GM23248 (cell line): ENCODE measurements at regions not wholly inside any gene's neighbourhood (a gene's known extent, or its start where the extent isn't known, plus 50 kb on each side); places are given as distances from the start of the nearest gene placed in this dataset.

Experiments used
- DNase-seq: peaks from one replicate; pipeline ENCODE4 v3.0.0-alpha.2; 2015
- H2AFZ ChIP-seq: fragments of 200-600 bp; sonication (generic); 2 replicates; pipeline ENCODE4 v1.6.1; 2016; ENCODE audit warnings: antibody characterized with exemption
- H3F3A ChIP-seq: fragments of 200-600 bp; sonication (generic); 2 replicates; pipeline ENCODE4 v1.6.1; 2016; ENCODE audit warnings: mild to moderate bottlenecking, antibody characterized with exemption, mixed run types; ENCODE audit not compliant: insufficient read depth
- H3K27ac ChIP-seq: fragments of 200-600 bp; sonication (generic); 2 replicates; pipeline ENCODE4 v1.5.1; 2016; ENCODE audit warnings: mild to moderate bottlenecking
- H3K27me3 ChIP-seq: fragments of 200-600 bp; sonication (generic); replicated peaks from 2 replicates; pipeline ENCODE4 v1.6.1; 2016; ENCODE audit warnings: mild to moderate bottlenecking; ENCODE audit not compliant: insufficient read depth
- H3K36me3 ChIP-seq: fragments of 200-600 bp; sonication (generic); 2 replicates; pipeline ENCODE4 v1.6.1; 2016; ENCODE audit warnings: low read depth, mild to moderate bottlenecking
- H3K4me1 ChIP-seq: fragments of 200-600 bp; sonication (generic); 2 replicates; pipeline ENCODE4 v1.6.1; 2016; ENCODE audit warnings: mild to moderate bottlenecking; ENCODE audit not compliant: insufficient read depth
- H3K4me2 ChIP-seq: fragments of 200-600 bp; sonication (generic); one replicate; pipeline ENCODE4 v1.6.1; 2016; ENCODE audit warnings: mild to moderate bottlenecking; ENCODE audit not compliant: unreplicated experiment
- H3K4me3 ChIP-seq: fragments of 200-600 bp; sonication (generic); 2 replicates; pipeline ENCODE4 v1.5.1; 2016; ENCODE audit warnings: mild to moderate bottlenecking
- H3K79me2 ChIP-seq: fragments of 200-600 bp; sonication (generic); 2 replicates; pipeline ENCODE4 v1.6.1; 2016; ENCODE audit warnings: mild to moderate bottlenecking; ENCODE audit not compliant: insufficient read depth
- H3K9ac ChIP-seq: fragments of 200-600 bp; sonication (generic); 2 replicates; pipeline ENCODE4 v1.6.1; 2016; ENCODE audit warnings: mild to moderate bottlenecking
- H3K9me2 ChIP-seq: fragments of 200-600 bp; sonication (generic); 2 replicates; pipeline ENCODE4 v1.6.1; 2016; ENCODE audit warnings: mixed run types, mild to moderate bottlenecking, moderate library complexity; ENCODE audit not compliant: insufficient read depth
- H3K9me3 ChIP-seq: fragments of 200-600 bp; sonication (generic); one replicate; pipeline ENCODE4 v1.6.1; 2017; ENCODE audit warnings: low read depth
- H4K20me1 ChIP-seq: fragments of 200-600 bp; sonication (generic); 2 replicates; pipeline ENCODE4 v1.6.0; 2016; ENCODE audit not compliant: insufficient read depth
- EZH2 ChIP-seq: fragments of 200-600 bp; sonication (generic); IDR thresholded peaks from 2 replicates; pipeline ENCODE4 v1.6.1; 2018; ENCODE audit warnings: antibody characterized with exemption, mild to moderate bottlenecking; ENCODE audit not compliant: insufficient read depth, poor library complexity, severe bottlenecking
- EZH2phosphoT487 ChIP-seq: fragments of 200-600 bp; sonication (generic); IDR thresholded peaks from 2 replicates; pipeline ENCODE4 v1.6.1; 2018; ENCODE audit warnings: antibody characterized with exemption, moderate library complexity, mild to moderate bottlenecking, low read depth; ENCODE audit not compliant: insufficient read depth
- WGBS, 2 experiments: methylation state at CpG; one replicate each; pipeline ENCODE4 v1.1.6; 2015 to 2017; ENCODE audit warnings: low lambda C conversion rate in 2 of 2, low coverage in 1 of 2; ENCODE audit errors: missing lambda C conversion rate in 2 of 2; 5-methylcytosine and 5-hydroxymethylcytosine counted together
- in situ Hi-C: fragments of 300-500 bp; cut with MboI; formaldehyde crosslinking; loops from 2 replicates; pipeline ENCODE4 v1.15.0; 2020

DNA sequence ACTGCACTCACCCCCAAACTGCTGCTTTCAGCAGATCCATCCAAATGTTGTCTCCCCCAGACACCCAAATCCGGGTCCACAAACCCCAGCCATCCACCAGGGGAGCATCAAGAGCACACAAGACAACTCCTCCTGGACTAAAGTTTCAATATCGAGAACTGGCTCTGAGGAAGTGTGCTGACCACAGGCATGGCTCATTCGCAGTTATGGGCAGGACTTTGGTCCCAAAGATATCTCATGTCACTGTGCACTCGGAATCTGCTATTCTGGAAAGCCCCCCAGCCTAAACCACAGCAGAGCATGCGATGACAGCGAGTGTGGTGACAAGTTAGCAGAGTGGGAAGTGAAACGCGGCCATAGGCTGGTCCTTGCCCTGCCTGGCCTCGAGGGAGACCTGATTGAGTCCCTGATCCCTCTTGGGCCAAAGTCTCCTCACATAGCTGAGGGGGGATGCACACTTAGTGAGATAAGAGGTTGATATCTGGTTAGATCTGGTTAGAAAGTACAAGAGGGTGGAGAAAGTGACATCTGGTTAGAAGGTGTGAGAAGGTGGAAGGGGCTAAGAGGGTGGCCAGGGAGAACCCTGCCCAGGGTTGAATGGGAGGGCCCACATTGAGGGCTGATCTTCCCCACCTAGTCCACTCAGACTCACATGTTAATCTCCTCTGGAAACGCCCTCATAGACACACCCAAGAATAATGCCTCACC, 149.7 kb downstream of the MRPL14 start:
- H2AFZ ChIP-seq = no peak overlapping the region
- in situ Hi-C loops = no loop called here

DNA sequence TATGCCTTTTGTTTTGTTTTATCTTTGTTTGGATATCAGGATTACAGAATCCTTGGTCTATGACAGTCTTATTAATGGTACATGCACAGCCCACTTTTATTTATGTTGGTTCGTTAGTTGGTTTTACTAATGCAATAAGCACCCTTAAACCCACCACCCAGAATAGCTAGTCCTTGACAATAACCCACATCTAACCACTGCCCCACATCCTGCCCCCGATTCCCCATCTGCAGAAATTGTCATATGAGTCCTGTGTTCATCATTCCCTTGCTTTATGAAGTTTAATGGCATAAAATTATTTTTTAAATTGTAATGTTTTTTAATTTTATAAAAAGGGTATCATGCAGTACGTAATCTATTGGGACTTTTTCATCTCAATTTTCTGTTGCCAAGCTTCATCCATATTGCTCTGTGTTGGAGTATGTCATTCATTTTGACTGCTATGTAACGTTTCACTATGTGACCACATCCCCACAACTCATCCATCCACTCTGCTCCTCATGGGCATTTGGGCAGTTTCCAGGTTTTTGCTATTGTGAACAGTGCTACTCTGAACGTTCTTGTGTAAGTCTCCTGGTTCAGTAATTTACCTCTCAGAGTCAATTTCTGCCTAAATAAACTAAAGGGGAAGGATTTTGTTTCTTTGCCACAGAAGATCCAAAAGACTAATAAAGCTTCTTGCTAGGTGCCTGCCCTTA, 150.4 kb downstream of the MRPL14 start:
- no peak overlapping the region for H3K9ac ChIP-seq
- no peak overlapping the region for H3K4me3 ChIP-seq
- no peaks in the 10 kb centered on the region for H4K20me1 ChIP-seq
- no peak overlapping the region for H3K27ac ChIP-seq
- no peaks in the 10 kb centered on the region for H3K79me2 ChIP-seq
- no peak overlapping the region for H2AFZ ChIP-seq
- in situ Hi-C loops = no loop called here
- 77 to 79% methylated on average over 5 of the region's 5 CpGs for WGBS, 2 experiments
- H3K9me2 ChIP-seq = no peaks in the 10 kb centered on the region
- no peak for TF ChIP-seq EZH2
- no peak for TF ChIP-seq EZH2phosphoT487
- peaks cover 45% of the 10 kb centered on the region for H3K4me1 ChIP-seq
- DNase-seq = no peak
- no peaks in the 10 kb centered on the region for H3K27me3 ChIP-seq
- peaks cover 35% of the 10 kb centered on the region for H3F3A ChIP-seq
- no peaks in the 10 kb centered on the region for H3K9me3 ChIP-seq
- no peaks in the 10 kb centered on the region for H3K36me3 ChIP-seq
- no peak overlapping the region for H3K4me2 ChIP-seq

More for the DNA sequence above, 149.7 kb downstream of the MRPL14 start:
- no peaks in the 10 kb centered on the region for H3K9me3 ChIP-seq
- no peaks in the 10 kb centered on the region for H3K36me3 ChIP-seq
- H3K9ac ChIP-seq = no peak overlapping the region
- peaks cover 38% of the 10 kb centered on the region for H3K4me1 ChIP-seq
- no peak overlapping the region for H3K4me2 ChIP-seq
- WGBS, 2 experiments = 80 to 82% methylated on average over 10 of the region's 10 CpGs
- peaks cover 28% of the 10 kb centered on the region for H3F3A ChIP-seq
- TF ChIP-seq EZH2phosphoT487 (no peak), EZH2 (no peak)
- H3K27me3 ChIP-seq = no peaks in the 10 kb centered on the region
- no peak overlapping the region for H3K4me3 ChIP-seq
- H3K9me2 ChIP-seq = no peaks in the 10 kb centered on the region
- no peaks in the 10 kb centered on the region for H4K20me1 ChIP-seq
- H3K79me2 ChIP-seq = no peaks in the 10 kb centered on the region
- DNase-seq = no peak
- H3K27ac ChIP-seq = no peak overlapping the region

GRCh38 chr6:43974643-43975230, 152.5 kb downstream of the MRPL14 start:
- DNase-seq = no peak
- no peak overlapping the region for H3K9ac ChIP-seq
- 65 to 72% methylated on average over 3 of the region's 3 CpGs for WGBS, 2 experiments
- H3K4me1 ChIP-seq = peaks cover 52% of the 10 kb centered on the region
- TF ChIP-seq EZH2 (no peak), EZH2phosphoT487 (no peak)
- H3K4me2 ChIP-seq = no peak overlapping the region
- H3K27ac ChIP-seq = no peak overlapping the region
- in situ Hi-C loops = no loop called here
- H3K79me2 ChIP-seq = no peaks in the 10 kb centered on the region
- H3K27me3 ChIP-seq = no peaks in the 10 kb centered on the region
- no peak overlapping the region for H2AFZ ChIP-seq
- H3F3A ChIP-seq = peaks cover 37% of the 10 kb centered on the region
- H3K36me3 ChIP-seq = no peaks in the 10 kb centered on the region
- H3K4me3 ChIP-seq = no peak overlapping the region
- no peaks in the 10 kb centered on the region for H3K9me2 ChIP-seq
- no peaks in the 10 kb centered on the region for H4K20me1 ChIP-seq
- no peaks in the 10 kb centered on the region for H3K9me3 ChIP-seq

DNA sequence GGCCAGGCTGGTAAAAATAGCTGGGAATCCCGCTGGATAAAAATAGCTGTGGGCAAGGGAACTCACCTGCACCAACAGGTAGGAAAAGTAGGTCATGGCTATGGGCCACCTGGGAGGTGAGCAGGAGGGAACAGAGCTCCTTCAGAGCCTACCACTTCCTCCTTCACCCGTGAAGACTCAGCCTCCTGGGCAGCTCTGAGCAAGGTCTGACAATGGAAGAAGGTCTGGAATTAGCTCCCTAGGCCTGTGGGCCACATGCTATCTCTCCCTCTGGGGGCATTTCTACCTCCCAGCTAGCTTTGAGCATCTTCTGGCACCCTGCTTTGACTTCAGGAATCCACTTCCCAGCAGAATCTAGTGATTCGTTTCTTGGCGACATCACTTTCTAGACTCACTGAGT, 153.9 kb downstream of the MRPL14 start:
- Histone ChIP-seq H3K27ac (peak overlapping the region; percentile 84), H3F3A (peaks cover 37% of the 10 kb centered on the region), H3K9me3 (no peaks in the 10 kb centered on the region), H3K9ac (peak overlapping the region; percentile 31), H3K36me3 (no peaks in the 10 kb centered on the region), H3K4me3 (no peak overlapping the region), H4K20me1 (no peaks in the 10 kb centered on the region), H2AFZ (no peak overlapping the region), H3K4me1 (peaks cover 43% of the 10 kb centered on the region), H3K27me3 (no peaks in the 10 kb centered on the region), H3K79me2 (no peaks in the 10 kb centered on the region), H3K9me2 (no peaks in the 10 kb centered on the region), H3K4me2 (peak overlapping the region; percentile 58)
- in situ Hi-C loops = no loop called here
- TF ChIP-seq EZH2phosphoT487 = no peak
- no peak for TF ChIP-seq EZH2
- DNase-seq = peak; percentile 38
- 61 to 66% methylated on average over 4 of the region's 4 CpGs for WGBS, 2 experiments
